ENCODE measurements at regions not wholly inside any gene's neighbourhood (a gene's known extent, or its start where the extent isn't known, plus 50 kb on each side); places are given as distances from the start of the nearest gene placed in this dataset.

DNA sequence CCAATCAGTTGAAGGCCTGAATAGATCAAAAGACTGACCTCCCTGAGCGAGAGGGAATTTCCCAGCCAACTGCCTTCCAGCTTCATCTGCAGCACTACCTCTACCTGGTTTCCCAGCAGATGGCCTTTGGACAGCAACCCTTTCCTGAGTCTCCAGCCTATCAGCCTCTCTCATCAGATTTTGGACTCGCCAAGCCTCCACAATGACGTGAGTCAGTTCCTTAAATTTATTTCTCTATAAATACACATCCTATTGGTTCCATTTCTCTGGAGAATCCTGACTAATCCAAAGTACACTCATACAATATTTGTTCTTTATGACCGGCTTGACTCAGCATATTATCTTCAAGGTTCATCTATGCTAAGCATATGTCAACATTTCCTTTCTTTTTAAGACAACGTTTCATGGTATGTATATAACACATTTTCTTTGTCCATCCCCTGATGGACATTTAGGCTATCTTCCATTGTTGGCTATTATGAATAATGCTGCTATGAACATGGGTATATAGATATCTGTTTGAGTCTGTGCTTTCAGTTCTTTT lies 294.6 kb downstream of the LRATD1 start:
- TF ChIP-seq POLR2A (IDR thresholded peaks at IDR 0.05; ENCODE audit: low read depth, low read length) = no peak
- no peak for DNase-seq (ENCODE audit: insufficient read length, low spot score)
- no peak for FAIRE-seq

DNA sequence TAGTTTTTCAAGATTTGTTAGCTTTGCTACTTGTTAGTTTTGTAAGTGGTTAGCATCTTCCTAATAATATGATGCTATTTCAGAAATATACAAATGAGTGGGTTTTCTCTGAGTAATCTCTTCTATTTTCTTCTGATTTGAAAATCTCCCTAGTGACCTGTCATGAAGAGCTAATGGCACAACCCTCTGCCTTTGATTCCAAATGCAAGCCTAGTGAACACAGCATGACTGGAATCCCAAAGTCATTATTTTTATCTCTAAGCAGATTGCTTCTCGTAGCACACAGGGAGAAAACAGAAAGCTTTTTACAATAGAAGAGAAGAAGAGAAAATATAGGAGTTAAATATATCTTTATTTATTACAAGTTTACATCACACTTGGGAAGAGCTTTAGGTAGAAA lies 295.5 kb downstream of the LRATD1 start:
- no peak for TF ChIP-seq POLR2A (IDR thresholded peaks at IDR 0.05; ENCODE audit: low read depth, low read length)
- DNase-seq (ENCODE audit: insufficient read length, low spot score) (no peak), FAIRE-seq (no peak)

DNA sequence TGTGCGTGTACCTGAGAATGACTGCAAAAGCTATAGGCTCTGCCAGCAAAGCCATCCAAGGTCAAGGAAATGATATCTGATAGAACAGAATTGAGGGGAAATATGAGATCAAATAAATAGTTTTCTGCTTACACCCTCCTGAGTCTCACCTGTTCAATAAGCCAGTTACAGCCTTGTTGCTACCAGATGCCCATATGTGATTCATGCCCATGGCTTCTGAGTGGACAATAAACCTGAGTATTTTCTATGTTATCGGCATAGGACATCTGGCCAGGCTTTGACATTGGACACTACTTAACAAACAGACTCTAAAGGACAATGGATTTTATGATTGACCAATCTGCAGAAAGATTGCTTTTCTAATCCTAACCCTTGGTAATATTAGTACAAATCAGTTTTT lies 297.9 kb downstream of the LRATD1 start:
- no peak for TF ChIP-seq POLR2A (IDR thresholded peaks at IDR 0.05; ENCODE audit: low read depth, low read length)
- no peak for DNase-seq (ENCODE audit: insufficient read length, low spot score)
- FAIRE-seq = no peak

DNA sequence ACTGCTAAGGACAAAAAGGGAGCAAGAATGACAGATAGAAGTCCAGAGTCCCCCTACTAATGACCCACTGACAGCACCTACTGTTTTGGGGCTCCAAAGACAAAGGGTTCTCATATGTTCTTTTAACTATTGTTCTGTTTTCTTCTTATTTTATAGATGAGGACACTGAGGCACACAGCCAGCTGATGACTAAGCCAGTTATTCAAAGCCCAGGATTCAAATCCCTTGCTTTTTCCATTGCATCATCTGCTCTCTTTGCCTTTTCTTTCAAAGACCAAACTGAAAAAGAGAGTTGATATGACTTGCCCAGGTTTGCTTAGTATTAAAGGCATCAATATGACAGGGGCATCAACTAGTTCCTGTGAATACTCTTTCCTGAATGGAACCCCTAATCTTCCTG lies 299.8 kb downstream of the LRATD1 start:
- no peak for TF ChIP-seq POLR2A (IDR thresholded peaks at IDR 0.05; ENCODE audit: low read depth, low read length)
- DNase-seq (ENCODE audit: insufficient read length, low spot score) (no peak), FAIRE-seq (no peak)

DNA sequence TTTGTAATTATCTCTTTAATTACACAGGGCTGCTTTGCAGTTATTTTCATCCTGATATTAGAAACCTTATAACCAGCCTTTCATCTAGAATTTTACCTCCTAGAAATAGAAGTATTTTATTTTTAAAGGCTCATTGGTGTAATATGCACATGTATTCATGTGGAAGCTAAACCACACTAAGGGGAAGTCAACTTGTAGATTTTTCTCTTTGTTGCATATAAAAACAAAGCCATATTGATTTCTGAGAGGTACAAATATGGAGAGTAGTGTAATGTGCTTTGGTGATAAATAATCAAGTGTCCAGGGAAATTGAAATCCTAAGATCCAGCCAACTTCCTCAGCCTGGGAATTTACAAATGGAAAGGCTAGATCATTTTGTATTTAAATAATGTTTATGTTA lies 301.2 kb downstream of the LRATD1 start:
- FAIRE-seq (no peak), DNase-seq (ENCODE audit: insufficient read length, low spot score) (no peak)
- no peak for TF ChIP-seq POLR2A (IDR thresholded peaks at IDR 0.05; ENCODE audit: low read depth, low read length)

DNA sequence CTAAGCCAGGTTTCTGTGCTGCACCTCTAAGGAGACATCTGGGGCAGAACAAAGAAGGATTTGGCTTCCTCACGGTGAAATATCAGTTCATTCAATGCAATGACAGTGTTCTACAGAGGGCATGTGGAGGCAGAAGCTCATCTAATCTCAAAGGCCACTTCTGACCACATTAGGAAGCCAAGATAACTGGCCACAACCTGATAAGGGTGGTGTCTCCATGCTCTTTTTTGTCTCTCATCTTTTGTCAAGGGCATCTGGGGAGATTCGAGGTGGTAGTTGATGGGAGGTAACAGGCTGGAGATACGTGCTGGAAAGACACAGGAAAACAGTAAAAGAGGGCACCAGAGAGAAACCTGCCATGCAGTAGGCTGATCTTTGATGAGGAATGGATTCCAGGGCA lies 303.9 kb downstream of the LRATD1 start:
- FAIRE-seq (no peak), DNase-seq (ENCODE audit: insufficient read length, low spot score) (no peak)
- TF ChIP-seq POLR2A (IDR thresholded peaks at IDR 0.05; ENCODE audit: low read depth, low read length) = no peak

DNA sequence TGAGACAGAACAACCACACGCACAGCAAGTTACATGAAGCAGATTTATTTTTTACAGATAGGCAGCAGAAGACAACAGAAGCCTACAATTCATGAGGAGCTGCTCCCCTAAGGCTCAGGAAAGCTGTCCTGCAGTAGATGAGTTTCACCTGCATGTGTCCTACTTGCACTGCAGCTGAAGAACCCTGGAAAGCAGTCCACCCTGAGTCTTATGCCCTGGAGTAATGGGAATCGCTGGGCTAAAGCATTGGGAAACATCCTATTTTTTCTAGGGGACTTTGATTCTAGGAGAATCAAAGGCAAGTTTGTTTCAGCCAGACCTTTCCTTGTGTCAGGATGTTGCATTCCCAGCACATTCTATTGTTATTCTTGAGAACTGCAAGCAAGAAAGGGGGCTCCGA lies 304.8 kb downstream of the LRATD1 start:
- no peak for TF ChIP-seq POLR2A (IDR thresholded peaks at IDR 0.05; ENCODE audit: low read depth, low read length)
- DNase-seq (ENCODE audit: insufficient read length, low spot score) = no peak
- FAIRE-seq = no peak

DNA sequence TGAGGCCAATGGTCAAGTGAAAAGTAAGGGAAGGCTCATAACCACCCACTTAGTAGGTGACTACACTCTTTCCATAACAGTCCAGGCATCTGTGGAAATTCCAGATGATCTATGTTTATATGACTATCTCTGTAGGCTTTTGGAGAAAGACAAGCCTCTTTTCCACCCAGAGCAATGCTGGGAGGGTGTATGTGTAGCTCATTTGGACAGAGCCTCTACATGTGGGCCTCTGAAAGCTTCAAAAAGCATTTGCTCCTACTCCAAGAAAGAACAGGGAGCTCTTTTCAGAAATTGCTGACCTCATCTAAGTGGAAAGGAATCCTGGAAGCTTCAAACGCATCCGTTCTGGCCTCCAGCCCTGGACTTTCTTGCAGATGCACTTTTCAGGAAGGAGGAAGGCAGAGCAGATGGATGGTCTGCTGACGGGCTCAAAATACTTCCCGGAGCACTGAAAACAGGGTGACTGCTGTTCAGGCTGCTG lies 308.7 kb downstream of the LRATD1 start:
- DNase-seq (ENCODE audit: insufficient read length, low spot score) = no peak
- no peak for TF ChIP-seq POLR2A (IDR thresholded peaks at IDR 0.05; ENCODE audit: low read depth, low read length)
- FAIRE-seq = no peak

DNA sequence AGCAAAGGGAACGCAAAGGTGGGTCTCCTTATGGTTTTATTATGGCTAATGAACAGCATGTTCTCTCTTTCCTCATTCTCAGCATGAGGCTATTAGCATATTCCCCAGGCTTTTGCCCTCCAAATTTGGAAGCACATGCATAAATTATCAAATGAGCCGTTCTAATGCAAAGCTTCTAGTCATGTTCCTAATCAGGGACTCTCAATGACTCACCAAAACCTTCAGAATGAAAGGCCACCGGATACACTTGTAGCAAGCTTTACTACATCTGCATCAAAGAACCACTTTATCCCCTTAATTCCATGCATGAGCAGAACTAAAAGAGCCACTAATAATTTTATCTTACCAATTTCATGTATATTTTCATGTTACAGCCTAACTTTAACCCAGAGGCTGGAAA lies 310.5 kb downstream of the LRATD1 start:
- no peak for DNase-seq (ENCODE audit: insufficient read length, low spot score)
- no peak for FAIRE-seq
- no peak for TF ChIP-seq POLR2A (IDR thresholded peaks at IDR 0.05; ENCODE audit: low read depth, low read length)

DNA sequence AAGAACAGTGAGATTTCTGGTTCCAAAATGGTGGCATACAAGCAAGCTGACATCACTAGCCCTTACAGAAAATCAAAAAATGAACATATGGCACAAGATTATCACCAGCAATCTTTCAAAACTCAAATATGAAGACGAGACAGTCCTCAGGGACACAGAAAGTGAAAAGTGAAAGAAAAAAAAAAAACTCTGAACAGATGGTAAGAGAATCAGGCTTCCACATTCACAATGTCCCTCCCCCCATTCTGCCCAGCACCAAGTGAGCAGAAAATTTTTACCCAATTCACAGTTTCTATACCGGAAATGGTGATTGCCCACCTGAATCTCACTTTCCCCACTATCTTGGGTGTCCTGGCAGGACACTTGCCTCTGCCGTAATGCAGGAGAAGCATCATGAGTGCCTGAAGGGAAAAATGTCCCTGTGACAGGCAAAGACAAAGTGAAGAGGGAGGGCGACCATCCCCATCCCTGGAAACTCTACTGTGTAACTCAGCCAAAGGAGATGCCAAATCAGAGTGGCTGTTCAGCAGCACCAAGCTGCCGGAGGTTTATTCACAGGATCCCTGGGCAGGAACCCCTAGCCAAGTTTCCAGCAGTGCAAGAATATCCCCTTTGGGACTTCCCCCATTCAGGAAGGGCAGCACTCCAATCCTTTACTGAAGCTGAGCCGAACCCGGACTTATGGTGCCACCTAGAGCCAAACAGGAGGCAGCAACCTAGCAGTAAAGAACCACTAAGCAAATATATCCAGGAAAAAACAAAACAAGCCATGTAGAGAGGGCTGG lies 312.2 kb downstream of the LRATD1 start:
- FAIRE-seq = no peak
- no peak for TF ChIP-seq POLR2A (IDR thresholded peaks at IDR 0.05; ENCODE audit: low read depth, low read length)
- peak; percentile 5 for DNase-seq (ENCODE audit: insufficient read length, low spot score)

DNA sequence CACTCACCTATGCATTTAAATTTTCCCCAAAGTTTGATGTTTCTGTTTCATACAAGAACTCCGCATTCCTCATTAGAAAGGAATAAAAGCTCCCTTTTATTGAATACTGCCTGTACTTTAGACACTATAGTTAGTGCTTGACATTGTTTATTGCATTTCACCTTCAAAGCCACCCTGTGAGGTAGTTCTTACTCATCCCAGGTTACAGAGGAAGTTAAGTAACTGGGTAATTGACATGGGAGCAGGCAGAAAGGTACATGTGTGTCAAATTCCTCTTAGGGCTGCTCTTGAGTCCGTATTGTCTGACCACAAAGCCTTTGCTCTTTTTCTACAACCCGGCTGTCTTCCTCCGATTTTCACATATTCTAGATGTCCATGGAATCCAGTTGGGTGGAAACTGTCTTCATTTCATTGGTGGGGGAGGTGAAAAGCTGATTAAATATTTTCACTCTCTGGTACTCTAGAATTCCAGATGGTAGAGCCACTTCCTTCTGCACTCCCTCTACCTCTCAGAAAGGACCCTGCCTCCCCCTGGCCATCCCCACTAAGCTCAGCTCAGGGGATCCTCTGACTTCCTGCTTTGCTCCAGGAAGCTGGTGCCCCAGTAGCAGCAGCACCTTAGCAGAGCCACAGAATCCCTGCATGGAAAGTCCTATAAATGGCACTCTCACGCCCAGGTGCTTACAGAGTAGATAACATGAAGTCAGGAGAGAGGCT lies 319.2 kb downstream of the LRATD1 start:
- FAIRE-seq (no peak), DNase-seq (ENCODE audit: insufficient read length, low spot score) (no peak)
- TF ChIP-seq POLR2A (IDR thresholded peaks at IDR 0.05; ENCODE audit: low read depth, low read length) = no peak

DNA sequence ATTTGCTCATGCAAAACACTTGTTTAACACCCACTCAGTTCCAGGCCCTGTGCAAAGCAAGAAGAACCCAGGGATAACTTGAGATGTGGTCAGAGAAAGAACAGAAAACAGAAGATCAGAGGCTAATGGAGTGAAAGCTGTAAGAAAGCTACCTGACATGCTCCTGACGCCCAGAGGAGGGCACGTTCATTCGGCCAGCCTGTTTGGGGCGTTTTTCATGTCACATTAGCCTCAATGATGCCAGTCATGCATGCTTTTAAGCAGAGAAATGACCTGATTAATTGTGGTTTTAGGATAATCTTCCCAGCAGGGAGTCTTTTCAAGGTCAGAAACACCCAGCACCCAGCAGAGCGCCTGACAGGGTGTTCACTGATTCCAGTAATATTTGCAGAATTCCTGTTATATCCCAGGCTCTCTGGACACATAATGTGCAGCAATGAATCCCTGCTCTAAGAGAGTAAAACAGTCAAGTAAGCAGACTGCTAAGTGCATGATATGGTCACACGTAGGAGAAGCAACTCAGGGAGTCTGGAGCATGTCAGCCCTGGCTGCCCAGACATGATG lies 320.0 kb downstream of the LRATD1 start:
- DNase-seq (ENCODE audit: insufficient read length, low spot score) = no peak
- FAIRE-seq = no peak
- no peak for TF ChIP-seq POLR2A (IDR thresholded peaks at IDR 0.05; ENCODE audit: low read depth, low read length)

DNA sequence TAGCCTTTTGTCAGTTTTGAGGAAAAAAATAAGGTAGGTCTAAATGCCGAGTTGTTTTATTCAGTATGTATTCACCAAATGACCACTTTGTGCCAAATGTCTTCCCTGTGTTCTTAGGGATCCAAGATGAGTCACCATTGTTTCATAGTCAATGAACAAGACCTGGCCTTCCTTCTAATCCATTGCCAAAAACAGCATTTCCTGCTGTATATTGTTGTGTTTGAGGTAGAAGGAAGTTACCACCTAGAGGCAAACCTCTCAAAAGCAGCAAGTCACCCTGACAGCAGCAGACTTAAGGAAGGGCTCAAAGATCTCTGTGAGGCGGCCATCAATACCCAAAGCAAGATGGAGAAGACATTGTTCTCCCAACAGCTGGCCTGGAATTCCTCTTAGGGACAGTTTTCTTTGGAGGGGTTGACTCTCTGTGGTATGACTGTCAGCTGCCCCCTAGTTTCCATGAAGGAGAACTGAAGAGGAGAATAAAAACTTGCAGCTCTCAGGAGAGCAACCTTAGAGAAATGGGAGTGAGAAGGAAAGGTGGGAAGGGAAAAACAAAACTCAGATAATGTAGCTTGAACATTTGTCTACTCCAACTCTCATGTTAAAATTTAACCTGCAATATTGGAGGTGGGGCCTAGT lies 328.3 kb downstream of the LRATD1 start:
- DNase-seq (ENCODE audit: insufficient read length, low spot score) = no peak
- no peak for FAIRE-seq
- no peak for TF ChIP-seq POLR2A (IDR thresholded peaks at IDR 0.05; ENCODE audit: low read depth, low read length)

DNA sequence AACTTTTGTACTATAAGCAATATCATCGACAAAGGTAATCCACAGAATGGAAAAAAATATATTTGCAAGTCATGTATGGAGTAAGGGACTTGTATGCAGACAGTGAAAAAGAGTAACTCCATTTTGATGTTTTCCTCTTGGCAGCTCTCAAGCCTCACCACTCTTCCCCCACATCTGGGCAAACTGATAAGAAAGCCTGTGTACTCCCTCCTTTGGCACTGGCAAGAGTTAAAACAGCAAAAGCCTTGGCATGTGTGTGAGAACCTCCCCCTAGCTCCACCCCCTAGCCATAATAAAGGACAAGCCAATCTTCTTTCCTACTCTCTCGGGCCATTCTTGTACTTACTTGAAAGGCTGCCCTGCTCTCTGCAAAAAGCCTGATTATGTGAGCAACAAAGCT lies 335.2 kb downstream of the LRATD1 start:
- no peak for FAIRE-seq
- no peak for TF ChIP-seq POLR2A (IDR thresholded peaks at IDR 0.05; ENCODE audit: low read depth, low read length)
- no peak for DNase-seq (ENCODE audit: insufficient read length, low spot score)
